ENCODE measurements at regions not wholly inside any gene's neighbourhood (a gene's known extent, or its start where the extent isn't known, plus 50 kb on each side); places are given as distances from the start of the nearest gene placed in this dataset.

DNA sequence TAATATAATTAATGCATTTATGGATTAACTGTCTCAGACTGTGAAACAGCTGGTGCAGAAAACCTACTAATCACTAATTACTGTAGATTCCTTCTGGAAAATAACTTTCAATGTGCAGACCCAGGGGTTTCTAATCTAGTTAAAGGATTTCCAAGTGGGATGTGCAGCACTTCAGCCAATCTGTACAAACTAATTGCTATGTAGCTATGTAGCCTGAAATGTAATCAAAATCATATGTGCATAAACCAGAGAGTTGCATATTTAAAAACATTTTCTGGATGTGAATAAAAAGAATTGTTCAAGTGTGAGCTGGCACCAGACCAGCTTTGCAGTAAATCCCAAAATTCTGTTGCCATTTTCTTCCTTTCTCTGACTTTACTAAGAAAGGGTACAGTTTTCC is 127.5 kb upstream of the CD96 start:
- Histone ChIP-seq H4K20me1 (replicated peaks; ENCODE audit: control insufficient read depth, insufficient read depth, low read length) (no peaks in the 10 kb centered on the region), H3K9me3 (replicated peaks; ENCODE audit: control insufficient read depth, insufficient read depth, low read depth, low read length) (no peaks in the 10 kb centered on the region), H3K36me3 (ENCODE audit: control insufficient read depth, insufficient read depth, low read length) (no peaks in the 10 kb centered on the region), H3K27ac (ENCODE audit: extremely low read depth, low read depth, low read length) (no peak overlapping the region), H3K27me3 (ENCODE audit: control insufficient read depth in 2 of 2, insufficient read depth in 2 of 2, low read length in 2 of 2) (no peaks in the 10 kb centered on the region), H3K4me2 (ENCODE audit: insufficient read depth, low read length) (no peak overlapping the region), H3K79me2 (ENCODE audit: control insufficient read depth, insufficient read depth, low read length) (no peaks in the 10 kb centered on the region), H3K9ac (ENCODE audit: insufficient read depth in 1 of 2, low read depth in 2 of 2, low read length in 2 of 2) (no peak overlapping the region), H3K9me1 (ENCODE audit: control insufficient read depth, insufficient read depth, low read length) (no peaks in the 10 kb centered on the region), H2AFZ (ENCODE audit: low read depth, low read length) (no peak overlapping the region), H3K4me1 (replicated peaks in 1 of 2; ENCODE audit: control insufficient read depth in 2 of 2, insufficient read depth in 2 of 2, low read length in 2 of 2) (no peaks in the 10 kb centered on the region), H3K4me3 (no peak overlapping the region)
- ATAC-seq (no peak), DNase-seq (ENCODE audit: extremely low read depth in 1 of 4, low spot score in 3 of 4) (no peak), FAIRE-seq (no peak)
- TF ChIP-seq HOXB6 (CRISPR knock-in tag; IDR thresholded peaks at IDR 0.05; ENCODE audit: borderline replicate concordance) (no peak), C11orf30 (IDR thresholded peaks at IDR 0.05; ENCODE audit: low read depth) (no peak), MCM3 (IDR thresholded peaks at IDR 0.05) (no peak), ZNF174 (CRISPR knock-in tag; IDR thresholded peaks at IDR 0.05) (no peak), SP2 (IDR thresholded peaks at IDR 0.05; ENCODE audit: extremely low read depth, low read depth, low read length, poor library complexity, severe bottlenecking) (no peak), ZNF41 (CRISPR knock-in tag; conservative IDR thresholded peaks at IDR 0.05) (no peak), TFAM (CRISPR knock-in tag; conservative IDR thresholded peaks at IDR 0.05) (no peak), SMARCB1 (IDR thresholded peaks at IDR 0.05; ENCODE audit: insufficient read length, low read depth) (no peak), FOXO4 (CRISPR knock-in tag; IDR thresholded peaks at IDR 0.05) (no peak), ZNF121 (CRISPR knock-in tag; conservative IDR thresholded peaks at IDR 0.05) (no peak), ZNF589 (CRISPR knock-in tag; IDR thresholded peaks at IDR 0.05; ENCODE audit: low read depth) (no peak), ZNF696 (CRISPR knock-in tag; conservative IDR thresholded peaks at IDR 0.05) (no peak)
- TF ChIP-seq, protein P1, sequence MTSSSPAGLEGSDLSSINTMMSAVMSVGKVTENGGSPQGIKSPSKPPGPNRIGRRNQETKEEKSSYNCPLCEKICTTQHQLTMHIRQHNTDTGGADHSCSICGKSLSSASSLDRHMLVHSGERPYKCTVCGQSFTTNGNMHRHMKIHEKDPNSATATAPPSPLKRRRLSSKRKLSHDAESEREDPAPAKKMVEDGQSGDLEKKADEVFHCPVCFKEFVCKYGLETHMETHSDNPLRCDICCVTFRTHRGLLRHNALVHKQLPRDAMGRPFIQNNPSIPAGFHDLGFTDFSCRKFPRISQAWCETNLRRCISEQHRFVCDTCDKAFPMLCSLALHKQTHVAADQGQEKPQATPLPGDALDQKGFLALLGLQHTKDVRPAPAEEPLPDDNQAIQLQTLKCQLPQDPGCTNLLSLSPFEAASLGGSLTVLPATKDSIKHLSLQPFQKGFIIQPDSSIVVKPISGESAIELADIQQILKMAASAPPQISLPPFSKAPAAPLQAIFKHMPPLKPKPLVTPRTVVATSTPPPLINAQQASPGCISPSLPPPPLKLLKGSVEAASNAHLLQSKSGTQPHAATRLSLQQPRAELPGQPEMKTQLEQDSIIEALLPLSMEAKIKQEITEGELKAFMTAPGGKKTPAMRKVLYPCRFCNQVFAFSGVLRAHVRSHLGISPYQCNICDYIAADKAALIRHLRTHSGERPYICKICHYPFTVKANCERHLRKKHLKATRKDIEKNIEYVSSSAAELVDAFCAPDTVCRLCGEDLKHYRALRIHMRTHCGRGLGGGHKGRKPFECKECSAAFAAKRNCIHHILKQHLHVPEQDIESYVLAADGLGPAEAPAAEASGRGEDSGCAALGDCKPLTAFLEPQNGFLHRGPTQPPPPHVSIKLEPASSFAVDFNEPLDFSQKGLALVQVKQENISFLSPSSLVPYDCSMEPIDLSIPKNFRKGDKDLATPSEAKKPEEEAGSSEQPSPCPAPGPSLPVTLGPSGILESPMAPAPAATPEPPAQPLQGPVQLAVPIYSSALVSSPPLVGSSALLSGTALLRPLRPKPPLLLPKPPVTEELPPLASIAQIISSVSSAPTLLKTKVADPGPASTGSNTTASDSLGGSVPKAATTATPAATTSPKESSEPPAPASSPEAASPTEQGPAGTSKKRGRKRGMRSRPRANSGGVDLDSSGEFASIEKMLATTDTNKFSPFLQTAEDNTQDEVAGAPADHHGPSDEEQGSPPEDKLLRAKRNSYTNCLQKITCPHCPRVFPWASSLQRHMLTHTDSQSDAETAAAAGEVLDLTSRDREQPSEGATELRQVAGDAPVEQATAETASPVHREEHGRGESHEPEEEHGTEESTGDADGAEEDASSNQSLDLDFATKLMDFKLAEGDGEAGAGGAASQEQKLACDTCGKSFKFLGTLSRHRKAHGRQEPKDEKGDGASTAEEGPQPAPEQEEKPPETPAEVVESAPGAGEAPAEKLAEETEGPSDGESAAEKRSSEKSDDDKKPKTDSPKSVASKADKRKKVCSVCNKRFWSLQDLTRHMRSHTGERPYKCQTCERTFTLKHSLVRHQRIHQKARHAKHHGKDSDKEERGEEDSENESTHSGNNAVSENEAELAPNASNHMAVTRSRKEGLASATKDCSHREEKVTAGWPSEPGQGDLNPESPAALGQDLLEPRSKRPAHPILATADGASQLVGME (CRISPR knock-in tag; IDR thresholded peaks at IDR 0.05): no peak
- TF ChIP-seq, protein P2, sequence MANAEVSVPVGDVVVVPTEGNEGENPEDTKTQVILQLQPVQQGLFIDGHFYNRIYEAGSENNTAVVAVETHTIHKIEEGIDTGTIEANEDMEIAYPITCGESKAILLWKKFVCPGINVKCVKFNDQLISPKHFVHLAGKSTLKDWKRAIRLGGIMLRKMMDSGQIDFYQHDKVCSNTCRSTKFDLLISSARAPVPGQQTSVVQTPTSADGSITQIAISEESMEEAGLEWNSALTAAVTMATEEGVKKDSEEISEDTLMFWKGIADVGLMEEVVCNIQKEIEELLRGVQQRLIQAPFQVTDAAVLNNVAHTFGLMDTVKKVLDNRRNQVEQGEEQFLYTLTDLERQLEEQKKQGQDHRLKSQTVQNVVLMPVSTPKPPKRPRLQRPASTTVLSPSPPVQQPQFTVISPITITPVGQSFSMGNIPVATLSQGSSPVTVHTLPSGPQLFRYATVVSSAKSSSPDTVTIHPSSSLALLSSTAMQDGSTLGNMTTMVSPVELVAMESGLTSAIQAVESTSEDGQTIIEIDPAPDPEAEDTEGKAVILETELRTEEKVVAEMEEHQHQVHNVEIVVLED (CRISPR knock-in tag; IDR thresholded peaks at IDR 0.05): no peak
- intact Hi-C loops (cut with micrococcal nuclease) (no loop called here), in situ Hi-C loops (cut with MboI) (no loop called here)
- POLR2A ChIA-PET: no interaction called here
- CTCF ChIA-PET (ENCODE audit: low intra/inter-chr PET ratio): no interaction called here
- no TSS peak for BruUV-seq (replicated peaks)
